Esophagus (tissue), 2 donors: ENCODE measurements at regions not wholly inside any gene's neighbourhood (a gene's known extent, or its start where the extent isn't known, plus 50 kb on each side); places are given as distances from the start of the nearest gene placed in this dataset.

Experiments
- H3K27ac ChIP-seq, 2 donors: one replicate each; pipeline ENCODE4 v1.5.1; 2013; ENCODE audit warnings: low read depth in 2 of 2, mild to moderate bottlenecking in 2 of 2, inconsistent platforms in 1 of 2, low read length in 1 of 2, moderate library complexity in 1 of 2
- H3K27me3 ChIP-seq, 2 donors: one replicate each; pipeline ENCODE4 v1.6.1; 2013; ENCODE audit warnings: low read length in 2 of 2, control low read depth in 1 of 2, mild to moderate bottlenecking in 1 of 2; ENCODE audit not compliant: insufficient read depth in 2 of 2, control insufficient read depth in 1 of 2
- H3K36me3 ChIP-seq, 2 donors: one replicate each; pipeline ENCODE4 v1.6.1; 2013; ENCODE audit warnings: low read length in 1 of 2; ENCODE audit not compliant: control insufficient read depth in 2 of 2, insufficient read depth in 2 of 2
- H3K4me1 ChIP-seq, 2 donors: one replicate each; pipeline ENCODE4 v1.6.1; 2013; ENCODE audit warnings: low read length in 1 of 2; ENCODE audit not compliant: control insufficient read depth in 2 of 2, insufficient read depth in 2 of 2
- H3K4me3 ChIP-seq, 2 donors: one replicate each; pipeline ENCODE4 v1.5.1; 2013; ENCODE audit warnings: low read length in 2 of 2, mild to moderate bottlenecking in 2 of 2, low read depth in 1 of 2, moderate library complexity in 1 of 2
- H3K9me3 ChIP-seq, 2 donors: one replicate each; pipeline ENCODE4 v1.6.1; 2013; ENCODE audit warnings: mild to moderate bottlenecking in 2 of 2, low read depth in 1 of 2, low read length in 1 of 2, moderate library complexity in 1 of 2; ENCODE audit not compliant: control insufficient read depth in 2 of 2, insufficient read depth in 1 of 2
- WGBS, 2 donors: extraction: QIAGEN DNeasy Blood & Tissue Kit; methylation state at CpG; one replicate each; pipeline ENCODE4 v1.1.7; 2013; 5-methylcytosine and 5-hydroxymethylcytosine counted together
- donor health status: healthy with polysubstance abuse.
- donor health status: Bipolar disorder and iron deficiency.

DNA sequence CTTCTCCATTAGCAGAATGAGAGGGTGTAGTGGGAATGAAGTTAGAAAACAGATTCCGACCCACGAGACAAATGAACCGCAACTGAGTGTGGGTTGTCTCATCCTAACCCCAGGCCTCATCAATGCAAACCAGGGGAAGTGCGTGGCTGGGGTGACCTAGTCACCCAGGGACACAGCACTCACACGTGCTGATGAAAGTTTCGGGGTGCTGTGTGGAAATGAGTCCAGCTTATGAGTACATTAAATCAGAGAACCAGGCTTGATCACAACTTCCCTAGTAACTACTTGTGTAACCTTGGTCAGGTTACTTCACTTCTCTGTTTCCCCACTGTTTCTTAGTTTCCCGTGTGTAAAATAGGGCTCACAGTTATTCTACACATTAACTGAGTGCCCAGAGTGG lies 95.4 kb upstream of the CDKN3 start:
- H3K27me3 ChIP-seq: no peaks in the 10 kb centered on the region
- H3K36me3 ChIP-seq: no peaks in the 10 kb centered on the region
- H3K9me3 ChIP-seq: no peaks in the 10 kb centered on the region
- no peaks in the 10 kb centered on the region for H3K4me1 ChIP-seq
- 80 to 83% methylated on average over 7 of the region's 7 CpGs for WGBS, 2 donors
- H3K4me3 ChIP-seq: no peak overlapping the region
- no peak overlapping the region for H3K27ac ChIP-seq

DNA sequence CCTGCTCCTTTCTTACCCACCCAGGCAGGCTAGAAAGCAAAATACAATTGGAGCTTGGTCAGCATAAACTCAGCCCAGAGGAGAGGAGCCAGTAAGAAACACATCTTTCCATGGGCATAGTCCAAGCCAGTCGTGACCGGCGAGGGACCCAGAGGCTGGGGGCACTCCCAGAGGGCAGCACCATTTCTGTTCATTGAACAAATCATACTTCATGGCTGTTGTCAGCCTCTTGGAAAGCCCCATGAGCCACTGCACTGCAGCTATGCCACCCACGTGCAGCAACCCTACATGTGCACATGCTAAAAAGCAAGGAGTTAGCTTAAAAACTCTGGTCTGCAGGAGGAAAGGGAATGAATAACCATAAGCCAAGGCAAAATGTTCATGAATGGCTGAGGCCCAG lies 90.0 kb upstream of the CDKN3 start:
- Histone ChIP-seq H3K27ac (no peak overlapping the region), H3K9me3 (no peaks in the 10 kb centered on the region), H3K4me3 (no peak overlapping the region), H3K36me3 (no peaks in the 10 kb centered on the region), H3K4me1 (no peaks in the 10 kb centered on the region), H3K27me3 (no peaks in the 10 kb centered on the region)
- 75 to 76% methylated on average over 4 of the region's 4 CpGs for whole genome bisulfite sequencing, 2 donors

DNA sequence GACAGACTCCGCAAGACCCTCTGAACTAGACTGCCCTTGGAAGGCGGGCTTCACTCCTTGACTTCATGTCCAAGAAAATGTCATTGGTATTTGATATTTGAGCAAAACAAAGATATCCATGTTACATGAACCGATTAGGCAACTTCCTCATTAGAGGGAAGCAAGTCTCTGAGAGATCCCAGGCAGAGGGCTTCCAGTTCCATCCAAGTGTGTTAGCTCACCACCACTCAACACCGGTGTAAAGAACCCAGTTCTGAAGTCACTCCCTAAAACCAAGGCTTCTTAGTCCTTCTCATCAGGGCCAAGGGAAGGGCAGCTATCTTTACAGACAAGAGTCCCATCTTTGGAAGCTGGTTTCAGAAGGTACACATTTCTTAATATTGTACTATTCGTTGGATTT lies 87.2 kb upstream of the CDKN3 start:
- Histone ChIP-seq H3K27me3 (no peaks in the 10 kb centered on the region), H3K4me1 (peaks cover 0 to 3% of the 10 kb centered on the region in 2 donors), H3K36me3 (no peaks in the 10 kb centered on the region), H3K27ac (no peak overlapping the region), H3K9me3 (no peaks in the 10 kb centered on the region), H3K4me3 (no peak overlapping the region)
- 80 to 81% methylated on average over 5 of the region's 5 CpGs for WGBS, 2 donors

DNA sequence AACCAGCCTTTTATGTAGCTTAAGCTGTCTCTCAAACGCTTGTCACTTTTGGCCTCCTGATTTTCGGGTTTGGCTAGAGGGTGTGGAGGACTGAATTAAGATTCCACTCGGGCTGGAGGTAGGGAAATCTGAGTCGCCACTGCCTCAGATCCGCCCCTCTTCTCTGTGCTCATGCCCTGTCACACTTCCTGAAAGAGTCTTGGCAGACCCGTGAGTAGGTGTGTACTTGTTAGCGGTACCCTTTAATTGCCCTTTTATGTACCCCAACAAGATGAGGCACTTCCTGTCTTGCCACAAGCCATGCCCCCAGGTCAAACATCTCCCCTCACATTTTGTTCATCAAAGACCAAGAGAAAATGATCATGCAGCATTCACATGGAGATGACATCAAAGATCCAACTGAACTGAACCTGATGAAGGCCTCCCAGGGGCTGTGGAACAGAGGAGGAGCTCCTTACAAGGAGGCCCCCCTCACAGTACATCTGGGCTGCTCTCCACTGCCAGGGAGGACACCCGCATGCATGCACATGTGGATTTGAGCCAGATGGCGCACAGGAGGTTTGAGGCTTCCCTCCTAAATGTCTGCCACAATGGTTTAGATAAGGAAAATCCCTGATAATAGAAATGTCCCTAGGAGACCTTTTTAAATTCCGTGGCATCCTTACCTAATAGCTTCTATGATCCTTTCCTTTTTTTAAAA lies 86.5 kb upstream of the CDKN3 start:
- H3K4me3 ChIP-seq: no peak overlapping the region
- no peaks in the 10 kb centered on the region for H3K36me3 ChIP-seq
- WGBS, 2 donors: 55 to 64% methylated on average over 10 of the region's 10 CpGs
- H3K4me1 ChIP-seq: peaks cover 0 to 3% of the 10 kb centered on the region in 2 donors
- no peaks in the 10 kb centered on the region for H3K9me3 ChIP-seq
- H3K27me3 ChIP-seq: no peaks in the 10 kb centered on the region
- H3K27ac ChIP-seq: no peak overlapping the region

DNA sequence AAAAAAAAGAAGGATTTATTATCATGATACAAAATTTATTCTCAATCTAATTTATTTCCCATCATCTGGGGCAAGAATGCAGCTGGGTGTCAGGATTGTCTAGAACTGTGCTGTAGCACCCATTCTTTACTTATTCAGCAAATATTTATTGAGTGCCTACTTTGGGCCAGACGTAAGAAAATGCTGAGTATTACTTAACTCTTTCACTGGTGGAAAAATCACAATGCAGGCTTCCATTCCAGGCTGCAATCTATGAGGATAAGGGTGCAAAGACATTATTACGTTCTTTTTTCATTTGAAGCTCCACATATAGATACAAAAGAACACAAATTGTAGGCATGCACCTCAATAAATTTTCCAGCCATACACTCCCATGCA lies 86.0 kb upstream of the CDKN3 start:
- WGBS, 2 donors: 72 to 79% methylated on average over 2 of the region's 2 CpGs
- H3K9me3 ChIP-seq: no peaks in the 10 kb centered on the region
- H3K27ac ChIP-seq: no peak overlapping the region
- no peaks in the 10 kb centered on the region for H3K27me3 ChIP-seq
- H3K4me3 ChIP-seq: no peak overlapping the region
- no peaks in the 10 kb centered on the region for H3K36me3 ChIP-seq
- peaks cover 0 to 3% of the 10 kb centered on the region in 2 donors for H3K4me1 ChIP-seq

DNA sequence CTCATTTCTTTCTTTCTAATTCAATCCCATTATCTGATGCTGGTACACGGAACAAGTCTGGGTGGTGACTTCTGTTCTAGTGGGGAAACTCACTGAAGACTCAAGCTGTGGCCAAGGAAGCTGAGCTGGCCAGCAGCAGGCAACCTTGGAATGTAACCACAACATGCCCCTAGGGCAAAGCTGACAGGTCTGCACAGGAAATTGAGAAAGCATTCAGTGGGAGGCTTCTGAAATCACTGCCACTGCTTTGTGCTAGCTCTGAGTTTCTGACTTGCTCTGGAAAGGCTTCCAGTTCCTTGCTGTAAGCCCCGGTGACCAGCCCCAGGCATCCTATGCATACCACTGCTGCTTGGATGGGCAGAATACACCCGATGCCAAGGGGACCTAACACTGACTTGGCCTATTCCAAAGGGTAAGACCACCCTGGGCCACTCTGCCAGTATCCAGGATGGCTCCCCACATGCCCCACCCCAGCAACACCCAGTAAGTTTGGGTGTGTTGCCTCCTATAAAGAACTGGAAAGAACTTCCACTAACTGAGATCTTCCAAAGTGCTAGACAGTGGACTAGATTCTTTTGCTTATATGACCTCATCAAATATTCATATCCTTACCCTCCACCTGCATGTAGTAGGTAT lies 84.5 kb upstream of the CDKN3 start:
- Histone ChIP-seq H3K4me3 (no peak overlapping the region), H3K27ac (peak overlapping the region in 1 of 2 donors; percentile 84), H3K9me3 (no peaks in the 10 kb centered on the region), H3K4me1 (peaks cover 0 to 3% of the 10 kb centered on the region in 2 donors), H3K36me3 (no peaks in the 10 kb centered on the region), H3K27me3 (no peaks in the 10 kb centered on the region)
- 47 to 75% methylated on average over 3 of the region's 3 CpGs for WGBS, 2 donors

DNA sequence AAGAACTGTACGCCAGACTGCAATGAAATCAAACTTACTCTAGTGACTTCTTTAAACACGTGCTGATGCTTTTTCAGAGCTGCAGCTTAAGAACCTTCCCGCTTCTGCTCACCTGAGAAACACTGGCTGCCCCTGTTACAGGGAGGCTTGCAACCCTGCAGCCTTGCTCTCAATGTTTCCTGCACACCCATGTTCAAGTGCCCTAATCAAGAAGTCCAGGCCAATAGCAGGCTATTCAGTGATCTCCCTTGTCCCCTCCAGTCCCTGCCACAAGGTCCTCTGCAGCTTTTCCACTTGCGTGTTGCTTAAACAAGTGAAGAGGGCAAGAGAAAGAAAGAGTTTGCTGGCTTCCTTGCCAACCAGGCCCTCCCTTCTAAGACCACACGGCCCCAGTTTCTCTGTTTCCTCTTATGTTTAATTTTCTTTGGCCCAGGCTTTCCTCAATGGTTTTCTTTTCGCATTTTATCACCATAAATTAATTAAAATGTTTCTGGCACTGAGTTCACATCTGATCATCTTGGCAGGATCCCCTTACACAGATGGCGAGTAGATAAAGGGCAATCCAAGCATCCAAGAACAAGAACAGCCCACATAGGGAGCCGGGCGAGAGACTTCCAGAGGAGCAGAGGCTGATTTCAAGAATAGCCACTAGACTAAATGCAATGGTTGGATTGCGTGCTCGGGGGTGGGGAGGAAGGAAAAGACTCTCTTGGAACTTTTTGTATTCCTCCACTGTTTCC lies 82.3 kb upstream of the CDKN3 start:
- Histone ChIP-seq H3K4me1 (peaks cover 0 to 3% of the 10 kb centered on the region in 2 donors), H3K27me3 (no peaks in the 10 kb centered on the region), H3K27ac (no peak overlapping the region), H3K9me3 (no peaks in the 10 kb centered on the region), H3K36me3 (no peaks in the 10 kb centered on the region), H3K4me3 (no peak overlapping the region)
- 83 to 84% methylated on average over 11 of the region's 11 CpGs for WGBS, 2 donors

DNA sequence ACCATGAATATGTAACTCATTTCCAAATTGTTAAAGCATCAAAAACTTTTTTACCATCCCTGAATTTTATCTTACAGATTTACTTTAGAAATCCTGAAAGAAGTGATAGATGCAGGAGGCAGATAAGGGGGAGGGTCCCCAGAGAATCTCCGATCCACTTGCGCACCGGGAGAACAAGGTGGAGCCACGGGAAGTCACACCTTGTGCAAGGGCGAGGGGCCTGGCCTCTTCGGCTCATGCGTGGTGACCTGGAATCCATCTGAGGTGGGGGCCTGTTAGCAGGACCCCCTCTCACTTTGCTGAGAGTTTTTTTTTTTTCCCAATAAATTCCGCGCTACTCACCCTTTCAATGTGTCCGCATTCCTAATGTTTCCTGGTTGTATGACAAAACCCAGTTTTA lies 80.2 kb upstream of the CDKN3 start:
- no peak overlapping the region for H3K27ac ChIP-seq
- no peaks in the 10 kb centered on the region for H3K9me3 ChIP-seq
- H3K4me3 ChIP-seq: no peak overlapping the region
- WGBS, 2 donors: 92 to 96% methylated on average over 10 of the region's 10 CpGs
- no peaks in the 10 kb centered on the region for H3K27me3 ChIP-seq
- H3K36me3 ChIP-seq: no peaks in the 10 kb centered on the region
- H3K4me1 ChIP-seq: peaks cover 0 to 3% of the 10 kb centered on the region in 2 donors

DNA sequence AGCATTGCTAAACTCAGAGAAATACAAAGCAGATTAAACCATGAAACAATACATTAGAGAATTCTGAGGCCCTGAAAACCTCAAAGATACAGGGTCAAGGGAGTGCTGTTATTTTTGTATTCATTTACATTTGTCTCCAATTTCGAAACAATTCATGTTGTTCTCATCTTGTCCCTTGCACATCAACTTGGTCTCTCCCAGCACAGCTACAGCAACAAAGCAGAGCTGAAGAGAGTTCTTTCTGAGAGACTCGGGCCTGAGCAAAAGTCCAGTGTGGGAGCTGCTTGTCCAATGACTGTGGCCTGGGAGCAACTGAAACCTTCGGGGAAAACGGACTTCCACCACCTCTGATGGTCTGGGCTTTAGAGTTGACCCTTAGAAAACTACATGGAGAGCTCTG lies 79.4 kb upstream of the CDKN3 start:
- WGBS, 2 donors: 81 to 84% methylated on average over 4 of the region's 4 CpGs
- no peak overlapping the region for H3K27ac ChIP-seq
- no peak overlapping the region for H3K4me3 ChIP-seq
- H3K9me3 ChIP-seq: no peaks in the 10 kb centered on the region
- no peaks in the 10 kb centered on the region for H3K4me1 ChIP-seq
- no peaks in the 10 kb centered on the region for H3K36me3 ChIP-seq
- H3K27me3 ChIP-seq: no peaks in the 10 kb centered on the region
